SKM-1 treated with dmso at 0.1 percent for 144 hours (cell line): ENCODE measurements at regions not wholly inside any gene's neighbourhood (a gene's known extent, or its start where the extent isn't known, plus 50 kb on each side); places are given as distances from the start of the nearest gene placed in this dataset.

ENCODE experiments used
- DNase-seq: peaks from one replicate; lab custom pipeline; 2025; ENCODE audit not compliant: unreplicated experiment; lab: John Stamatoyannopoulos, UW

GRCh38 chr6:113172531-113172966 is 684.6 kb upstream of the MARCKS start:
- no peak for DNase-seq

- no peak for DNase-seq
These were observed 678.8 kb upstream of the MARCKS start for GRCh38 chr6:113178349-113178748.

GRCh38 chr6:113181164-113181563 is 676.0 kb upstream of the MARCKS start:
- no peak for DNase-seq

- no peak for DNase-seq
These were observed 674.6 kb upstream of the MARCKS start for GRCh38 chr6:113182370-113183141.

- DNase-seq = no peak
These were observed 672.9 kb upstream of the MARCKS start for GRCh38 chr6:113184291-113184690.

GRCh38 chr6:113184736-113185135 is 672.4 kb upstream of the MARCKS start:
- no peak for DNase-seq

- no peak for DNase-seq
These were observed 671.8 kb upstream of the MARCKS start for GRCh38 chr6:113185299-113185698.

GRCh38 chr6:113187661-113188060 is 669.5 kb upstream of the MARCKS start:
- no peak for DNase-seq

GRCh38 chr6:113188962-113189361 is 668.2 kb upstream of the MARCKS start:
- no peak for DNase-seq

- DNase-seq = no peak
These were observed 667.0 kb upstream of the MARCKS start for GRCh38 chr6:113190170-113190569.

- DNase-seq = no peak
These were observed 663.1 kb upstream of the MARCKS start for GRCh38 chr6:113194090-113194489.

- DNase-seq = no peak
These were observed 654.1 kb upstream of the MARCKS start for GRCh38 chr6:113202852-113203714.

- DNase-seq = no peak
These were observed 653.4 kb upstream of the MARCKS start for GRCh38 chr6:113203715-113204110.

- no peak for DNase-seq
These were observed 651.6 kb upstream of the MARCKS start for GRCh38 chr6:113205553-113205952.

- DNase-seq = no peak
These were observed 648.4 kb upstream of the MARCKS start for GRCh38 chr6:113208726-113209125.

- DNase-seq = no peak
These were observed 647.8 kb upstream of the MARCKS start for GRCh38 chr6:113209315-113209714.

- no peak for DNase-seq
These were observed 646.0 kb upstream of the MARCKS start for GRCh38 chr6:113211170-113211569.

- DNase-seq = peak; percentile 30
These were observed 637.4 kb upstream of the MARCKS start for GRCh38 chr6:113219783-113220182.

- DNase-seq = no peak
These were observed 636.3 kb upstream of the MARCKS start for GRCh38 chr6:113220832-113221231.

GRCh38 chr6:113221850-113222249 is 635.3 kb upstream of the MARCKS start:
- no peak for DNase-seq

- no peak for DNase-seq
These were observed 611.0 kb upstream of the MARCKS start for GRCh38 chr6:113246186-113246585.

- no peak for DNase-seq
These were observed 608.6 kb upstream of the MARCKS start for GRCh38 chr6:113248532-113248931.
